CD4-positive, alpha-beta T cell (primary cell): ENCODE measurements at regions not wholly inside any gene's neighbourhood (a gene's known extent, or its start where the extent isn't known, plus 50 kb on each side); places are given as distances from the start of the nearest gene placed in this dataset.

Source experiments
- ATAC-seq: fragments of 200-7000 bp; cut with Tn5 transposase; one replicate; pipeline ENCODE4 v1.10.0; 2022; ENCODE audit warnings: mild to moderate bottlenecking; ENCODE audit not compliant: poor library complexity
- CTCF ChIA-PET: fragments of 350-600 bp; sonication (Branson Sonifier 250); formaldehyde crosslinking; loops from one replicate; lab custom pipeline; 2021; ENCODE audit warnings: antibody characterized with exemption, inconsistent platforms; lab: Charles Lee
- POLR2A ChIA-PET: fragments of 350-600 bp; sonication (Branson Sonifier 250); formaldehyde crosslinking; loops from one replicate; lab custom pipeline; 2021; ENCODE audit warnings: antibody characterized with exemption, inconsistent platforms; lab: Charles Lee
- DNase-seq, 14 experiments: peaks; one replicate each; pipeline ENCODE4 v3.0.0-alpha.2; 2013 to 2020; ENCODE audit warnings: mixed read lengths in 2 of 14
- H3K27ac ChIP-seq, 2 donors: one replicate each; pipeline versions ENCODE4 v1.5.1 to v1.7.0; 2013; ENCODE audit warnings: low read length in 2 of 2, low read depth in 1 of 2, mild to moderate bottlenecking in 1 of 2
- H3K27me3 ChIP-seq, 2 experiments: 1 replicate in 1 of 2; 2 replicates in 1 of 2; pipeline versions ENCODE4 v1.6.1 to v1.7.0; 2013; ENCODE audit warnings: low read length in 2 of 2, control low read depth in 1 of 2, mild to moderate bottlenecking in 1 of 2, moderate library complexity in 1 of 2; ENCODE audit not compliant: insufficient read depth in 2 of 2, control insufficient read depth in 1 of 2
- H3K36me3 ChIP-seq: one replicate; pipeline ENCODE4 v1.6.1; 2013; ENCODE audit warnings: low read length, control low read depth; ENCODE audit not compliant: insufficient read depth
- H3K4me1 ChIP-seq: one replicate; pipeline ENCODE4 v1.6.1; 2013; ENCODE audit warnings: low read length, control low read depth; ENCODE audit not compliant: insufficient read depth
- H3K4me3 ChIP-seq: one replicate; pipeline ENCODE4 v1.5.1; 2013; ENCODE audit warnings: mild to moderate bottlenecking, low read length, moderate library complexity
- H3K9me3 ChIP-seq, 2 experiments: 1 replicate in 1 of 2; 2 replicates in 1 of 2; pipeline versions ENCODE4 v1.6.1 to v1.7.0; 2013; ENCODE audit warnings: low read length in 2 of 2, mild to moderate bottlenecking in 2 of 2, control low read depth in 1 of 2, moderate library complexity in 1 of 2; ENCODE audit not compliant: control insufficient read depth in 1 of 2, insufficient read depth in 1 of 2
- H3K27ac Mint-ChIP-seq: one replicate; pipeline ENCODE4 v1.8.0; 2020; ENCODE audit warnings: mixed read lengths
- H3K27me3 Mint-ChIP-seq: one replicate; pipeline ENCODE4 v1.8.0; 2021; ENCODE audit warnings: mixed read lengths
- H3K36me3 Mint-ChIP-seq: one replicate; pipeline ENCODE4 v1.8.0; 2021; ENCODE audit warnings: low read depth, mixed read lengths
- H3K4me1 Mint-ChIP-seq: one replicate; pipeline ENCODE4 v1.8.0; 2021; ENCODE audit warnings: low read depth, mixed read lengths
- H3K4me3 Mint-ChIP-seq: one replicate; pipeline ENCODE4 v1.8.0; 2020; ENCODE audit warnings: mild to moderate bottlenecking, mixed read lengths
- H3K9me3 Mint-ChIP-seq: one replicate; pipeline ENCODE4 v1.8.0; 2020; ENCODE audit warnings: mixed read lengths
- CTCF ChIP-seq: fragments of 200-600 bp; IDR thresholded peaks from one replicate; pipeline ENCODE4 v1.8.0; 2022; ENCODE audit warnings: antibody characterized with exemption, mild to moderate bottlenecking
- intact Hi-C, 2 experiments: fragments of 100-400 bp; cut with DNase I in 1 of 2; cut with micrococcal nuclease in 1 of 2; formaldehyde crosslinking; loops; one replicate each; pipeline versions ENCODE4 v1.15.1 to v1.9.0; 2023 to 2025; cut with DNase I, micrococcal nuclease

DNA sequence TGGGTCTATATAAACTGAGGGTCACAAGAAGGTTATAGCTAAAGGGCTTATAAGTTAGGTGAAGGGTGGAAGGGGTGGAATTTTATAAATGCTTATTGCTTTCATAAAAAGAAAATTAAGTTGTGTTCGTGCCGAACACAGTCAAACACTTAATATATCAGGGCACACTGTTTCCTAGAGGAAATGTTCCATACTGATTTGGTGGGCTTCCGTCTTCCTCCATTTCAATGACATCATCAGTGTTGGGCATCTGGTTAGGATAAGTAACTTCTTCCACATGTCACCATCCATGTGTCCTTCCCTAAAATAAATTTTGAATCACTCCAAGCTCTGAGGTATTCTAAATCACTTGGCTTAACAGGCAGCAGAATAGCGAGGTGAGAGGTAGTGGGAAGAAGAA, 466.4 kb downstream of the MED13L start:
- no peak for ATAC-seq
- no peak for DNase-seq
- peaks cover 0 to 17% of the 10 kb centered on the region in 2 experiments for H3K9me3 ChIP-seq
- peaks cover 0 to 5% of the 10 kb centered on the region in 2 experiments for H3K27me3 ChIP-seq
- no peak overlapping the region for H3K4me3 ChIP-seq
- intact Hi-C loops, result no loop called here
- peaks cover 22% of the 10 kb centered on the region for H3K27me3 Mint-ChIP-seq
- H3K36me3 Mint-ChIP-seq, result no peaks in the 10 kb centered on the region
- no peak for TF ChIP-seq CTCF
- H3K27ac ChIP-seq, result no peak overlapping the region
- POLR2A ChIA-PET, result no interaction called here
- peaks cover 8% of the 10 kb centered on the region for H3K9me3 Mint-ChIP-seq
- H3K4me1 ChIP-seq, result no peaks in the 10 kb centered on the region
- no peaks in the 10 kb centered on the region for H3K36me3 ChIP-seq
- H3K27ac Mint-ChIP-seq, result no peak overlapping the region
- no peak overlapping the region for H3K4me3 Mint-ChIP-seq
- H3K4me1 Mint-ChIP-seq, result no peaks in the 10 kb centered on the region
- CTCF ChIA-PET, result no interaction called here

GRCh38 chr12:115810122-115810901, 467.2 kb downstream of the MED13L start:
- intact Hi-C loops, result no loop called here
- H3K36me3 ChIP-seq, result no peaks in the 10 kb centered on the region
- H3K27me3 ChIP-seq, result peaks cover 0 to 5% of the 10 kb centered on the region in 2 experiments
- DNase-seq, result no peak
- H3K27me3 Mint-ChIP-seq, result peaks cover 20% of the 10 kb centered on the region
- no peak for TF ChIP-seq CTCF
- H3K4me1 Mint-ChIP-seq, result no peaks in the 10 kb centered on the region
- H3K36me3 Mint-ChIP-seq, result no peaks in the 10 kb centered on the region
- no peak overlapping the region for H3K4me3 Mint-ChIP-seq
- ChIA-PET POLR2A (no interaction called here), CTCF (no interaction called here)
- H3K27ac ChIP-seq, result no peak overlapping the region
- H3K27ac Mint-ChIP-seq, result no peak overlapping the region
- no peak overlapping the region for H3K4me3 ChIP-seq
- no peak for ATAC-seq
- peaks cover 9% of the 10 kb centered on the region for H3K9me3 Mint-ChIP-seq
- H3K9me3 ChIP-seq, result peaks cover 0 to 17% of the 10 kb centered on the region in 2 experiments
- no peaks in the 10 kb centered on the region for H3K4me1 ChIP-seq

GRCh38 chr12:115806000-115806399, 471.5 kb downstream of the MED13L start:
- Histone ChIP-seq H3K27me3 (peaks cover 0 to 2% of the 10 kb centered on the region in 2 experiments), H3K27ac (no peak overlapping the region), H3K36me3 (no peaks in the 10 kb centered on the region), H3K4me1 (no peaks in the 10 kb centered on the region), H3K4me3 (no peak overlapping the region), H3K9me3 (peaks cover 0 to 5% of the 10 kb centered on the region in 2 experiments)
- ATAC-seq, result no peak
- ChIA-PET CTCF (no interaction called here), POLR2A (no interaction called here)
- Mint-ChIP-seq H3K4me1 (no peaks in the 10 kb centered on the region), H3K36me3 (no peaks in the 10 kb centered on the region), H3K9me3 (peaks cover 5% of the 10 kb centered on the region), H3K27ac (no peak overlapping the region), H3K27me3 (peaks cover 7% of the 10 kb centered on the region), H3K4me3 (no peak overlapping the region)
- no peak for TF ChIP-seq CTCF
- DNase-seq, result no peak
- intact Hi-C loops, result no loop called here
